ENCODE measurements at regions not wholly inside any gene's neighbourhood (a gene's known extent, or its start where the extent isn't known, plus 50 kb on each side); places are given as distances from the start of the nearest gene placed in this dataset.
"Not testable (repeated sequence)": the region's sequence is repeated elsewhere in the genome, so short reads cannot be mapped to it uniquely, and the experiment has no call there.

DNA sequence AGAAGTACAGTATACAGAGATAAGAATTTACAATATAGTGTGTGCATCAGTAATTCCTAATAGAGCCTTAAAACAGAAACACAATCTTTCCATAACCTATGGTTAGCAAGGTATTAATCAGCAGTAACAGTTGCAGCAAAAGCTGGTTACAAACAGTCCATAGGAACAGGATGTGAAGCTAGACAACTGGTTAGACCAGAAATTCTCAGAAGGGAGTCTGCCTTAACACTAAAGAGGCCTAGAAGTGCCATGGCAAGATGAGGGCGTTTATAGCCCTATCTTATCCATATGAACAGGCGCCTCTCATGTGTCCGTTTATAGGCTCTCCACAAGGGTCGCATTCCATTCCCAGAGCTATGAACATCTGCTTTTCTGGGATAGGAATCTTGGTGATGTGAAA lies 450.1 kb downstream of the C12orf50 start:
- TF ChIP-seq, protein P1, sequence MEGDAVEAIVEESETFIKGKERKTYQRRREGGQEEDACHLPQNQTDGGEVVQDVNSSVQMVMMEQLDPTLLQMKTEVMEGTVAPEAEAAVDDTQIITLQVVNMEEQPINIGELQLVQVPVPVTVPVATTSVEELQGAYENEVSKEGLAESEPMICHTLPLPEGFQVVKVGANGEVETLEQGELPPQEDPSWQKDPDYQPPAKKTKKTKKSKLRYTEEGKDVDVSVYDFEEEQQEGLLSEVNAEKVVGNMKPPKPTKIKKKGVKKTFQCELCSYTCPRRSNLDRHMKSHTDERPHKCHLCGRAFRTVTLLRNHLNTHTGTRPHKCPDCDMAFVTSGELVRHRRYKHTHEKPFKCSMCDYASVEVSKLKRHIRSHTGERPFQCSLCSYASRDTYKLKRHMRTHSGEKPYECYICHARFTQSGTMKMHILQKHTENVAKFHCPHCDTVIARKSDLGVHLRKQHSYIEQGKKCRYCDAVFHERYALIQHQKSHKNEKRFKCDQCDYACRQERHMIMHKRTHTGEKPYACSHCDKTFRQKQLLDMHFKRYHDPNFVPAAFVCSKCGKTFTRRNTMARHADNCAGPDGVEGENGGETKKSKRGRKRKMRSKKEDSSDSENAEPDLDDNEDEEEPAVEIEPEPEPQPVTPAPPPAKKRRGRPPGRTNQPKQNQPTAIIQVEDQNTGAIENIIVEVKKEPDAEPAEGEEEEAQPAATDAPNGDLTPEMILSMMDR (optimal IDR thresholded peaks at IDR 0.05 in 1 of 3, IDR thresholded peaks at IDR 0.05 in 1 of 3, conservative IDR thresholded peaks at IDR 0.05 in 1 of 3; ENCODE audit: extremely low read depth in 1 of 3, insufficient read depth in 2 of 3, low read length in 3 of 3), result not testable (repeated sequence)
- TF ChIP-seq EZH2 (IDR thresholded peaks at IDR 0.05; ENCODE audit: low read length), result not testable (repeated sequence)

Data from keratinocyte (primary cell).